BLaER1 (cell line): ENCODE measurements at regions not wholly inside any gene's neighbourhood (a gene's known extent, or its start where the extent isn't known, plus 50 kb on each side); places are given as distances from the start of the nearest gene placed in this dataset.
A peak's percentile ranks its signal among the peaks of the same experiment; 100 is the strongest.

ENCODE experiments used
- H3K27ac ChIP-seq: shearing (Covaris generic); formaldehyde crosslinking; 2 replicates; pipeline ENCODE4 v1.8.1; 2022
- H3K27me3 ChIP-seq: shearing (Covaris generic); formaldehyde crosslinking; 2 replicates; pipeline ENCODE4 v1.8.1; 2022
- H3K36me3 ChIP-seq: shearing (Covaris generic); formaldehyde crosslinking; 2 replicates; pipeline ENCODE4 v1.8.1; 2022
- H3K4me1 ChIP-seq: shearing (Covaris generic); formaldehyde crosslinking; 2 replicates; pipeline ENCODE4 v1.8.1; 2022
- H3K4me2 ChIP-seq: shearing (Covaris generic); formaldehyde crosslinking; 2 replicates; pipeline ENCODE4 v1.8.1; 2022
- H3K4me3 ChIP-seq: shearing (Covaris generic); formaldehyde crosslinking; 2 replicates; pipeline ENCODE4 v1.8.1; 2022
- H3K9ac ChIP-seq: shearing (Covaris generic); formaldehyde crosslinking; 2 replicates; pipeline ENCODE4 v1.8.1; 2022
- H3K9me3 ChIP-seq: shearing (Covaris generic); formaldehyde crosslinking; 2 replicates; pipeline ENCODE4 v1.8.1; 2022
- H4K20me1 ChIP-seq: shearing (Covaris generic); formaldehyde crosslinking; 2 replicates; pipeline ENCODE4 v1.8.1; 2022
- Cebpa-rat ChIP-seq: shearing (Covaris generic); IDR thresholded peaks from 2 replicates; pipeline ENCODE4 v1.8.1; 2022

DNA sequence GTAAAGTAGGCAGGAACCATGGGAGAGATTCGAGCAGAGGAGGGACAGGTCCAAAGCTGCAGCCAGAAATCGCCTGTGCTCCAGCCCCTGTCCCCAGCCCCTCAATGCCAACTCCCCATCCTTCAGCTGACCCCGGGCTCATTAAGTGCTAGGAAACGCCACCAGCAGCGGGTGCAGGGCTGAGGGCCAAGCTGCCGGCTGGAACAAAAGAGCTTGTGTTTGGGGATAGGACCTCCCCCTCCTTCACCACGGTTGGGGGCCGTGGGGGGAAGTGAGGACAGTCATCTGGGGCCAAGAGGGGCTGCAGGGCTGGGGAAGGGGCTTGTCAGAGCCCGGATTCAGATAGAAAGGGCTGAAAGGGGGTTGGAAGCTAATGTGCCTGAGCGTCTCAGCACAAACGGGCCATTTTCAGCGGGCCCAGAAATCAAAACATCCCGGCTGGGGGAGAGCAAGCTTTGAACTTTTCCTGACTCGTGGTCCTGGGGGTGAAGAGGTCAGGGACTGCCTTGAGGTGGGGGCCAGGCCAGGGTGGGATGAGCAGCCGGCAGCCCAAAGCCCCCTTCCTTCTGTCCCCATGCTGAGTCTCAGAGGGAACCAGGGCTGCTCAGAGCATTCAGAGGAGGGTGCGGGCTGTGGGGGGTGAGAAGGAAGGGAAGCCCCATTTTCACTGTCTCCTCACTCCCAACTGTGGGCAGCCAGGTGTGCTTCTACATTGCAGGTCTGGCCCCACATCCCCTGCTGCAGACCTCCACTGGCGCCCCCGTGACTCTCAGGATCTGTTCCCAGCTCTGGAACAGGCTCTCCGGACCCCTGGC lies 69.4 kb upstream of the DAB2IP start:
- H3K27ac ChIP-seq, result peak overlapping the region; percentile 85
- H3K36me3 ChIP-seq, result no peaks in the 10 kb centered on the region
- peak overlapping the region; percentile 33 for H3K4me3 ChIP-seq
- peak overlapping the region; percentile 74 for H3K4me2 ChIP-seq
- peak overlapping the region; percentile 65 for H3K9ac ChIP-seq
- no peak for TF ChIP-seq Cebpa-rat
- no peaks in the 10 kb centered on the region for H3K9me3 ChIP-seq
- H4K20me1 ChIP-seq, result no peaks in the 10 kb centered on the region
- H3K4me1 ChIP-seq, result peaks cover 43% of the 10 kb centered on the region
- no peaks in the 10 kb centered on the region for H3K27me3 ChIP-seq

GRCh38 chr9:121582641-121583040 lies 68.8 kb upstream of the DAB2IP start:
- Histone ChIP-seq H3K9ac (peak overlapping the region; percentile 65), H3K9me3 (no peaks in the 10 kb centered on the region), H3K36me3 (no peaks in the 10 kb centered on the region), H3K4me1 (peaks cover 41% of the 10 kb centered on the region), H3K27ac (peak overlapping the region; percentile 85), H3K4me3 (peak overlapping the region; percentile 33), H3K4me2 (peak overlapping the region; percentile 74), H3K27me3 (no peaks in the 10 kb centered on the region), H4K20me1 (no peaks in the 10 kb centered on the region)
- TF ChIP-seq Cebpa-rat, result no peak

DNA sequence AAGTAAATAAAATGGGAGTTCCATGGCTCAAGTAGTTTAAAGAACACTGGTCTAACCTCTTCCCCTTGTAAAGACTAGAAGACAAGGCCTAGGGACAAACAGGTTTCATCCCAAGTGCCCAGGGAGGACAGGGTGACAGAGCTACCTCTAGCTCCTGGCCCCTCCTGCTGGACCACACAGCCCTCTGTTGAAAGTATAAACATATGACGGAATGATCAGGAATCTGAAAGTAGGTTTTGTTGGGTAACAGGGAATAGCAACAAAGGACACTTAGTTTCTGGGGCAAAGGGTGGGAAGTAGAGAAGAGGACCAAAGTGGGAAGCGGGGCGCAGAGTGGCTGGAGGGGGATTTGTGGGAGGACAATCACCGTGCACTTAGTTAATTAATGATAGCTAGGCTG lies 67.0 kb upstream of the DAB2IP start:
- H3K9me3 ChIP-seq, result no peaks in the 10 kb centered on the region
- no peak for TF ChIP-seq Cebpa-rat
- H3K4me2 ChIP-seq, result no peak overlapping the region
- H3K27me3 ChIP-seq, result no peaks in the 10 kb centered on the region
- H3K9ac ChIP-seq, result no peak overlapping the region
- peaks cover 29% of the 10 kb centered on the region for H3K4me1 ChIP-seq
- H3K4me3 ChIP-seq, result no peak overlapping the region
- H3K36me3 ChIP-seq, result no peaks in the 10 kb centered on the region
- no peak overlapping the region for H3K27ac ChIP-seq
- H4K20me1 ChIP-seq, result no peaks in the 10 kb centered on the region

- no peak overlapping the region for H3K27ac ChIP-seq
- H3K4me2 ChIP-seq, result no peak overlapping the region
- no peaks in the 10 kb centered on the region for H3K36me3 ChIP-seq
- no peaks in the 10 kb centered on the region for H4K20me1 ChIP-seq
- peaks cover 5% of the 10 kb centered on the region for H3K4me1 ChIP-seq
- TF ChIP-seq Cebpa-rat, result no peak
- no peak overlapping the region for H3K9ac ChIP-seq
- H3K4me3 ChIP-seq, result no peak overlapping the region
- no peaks in the 10 kb centered on the region for H3K9me3 ChIP-seq
- no peaks in the 10 kb centered on the region for H3K27me3 ChIP-seq
Measured at GRCh38 chr9:121587863-121588262, 63.6 kb upstream of the DAB2IP start.

- TF ChIP-seq Cebpa-rat, result no peak
- Histone ChIP-seq H3K9ac (no peak overlapping the region), H3K9me3 (no peaks in the 10 kb centered on the region), H3K4me1 (no peaks in the 10 kb centered on the region), H3K4me2 (no peak overlapping the region), H3K27ac (no peak overlapping the region), H4K20me1 (no peaks in the 10 kb centered on the region), H3K27me3 (no peaks in the 10 kb centered on the region), H3K36me3 (no peaks in the 10 kb centered on the region), H3K4me3 (no peak overlapping the region)
Measured at GRCh38 chr9:121589986-121590385, 61.4 kb upstream of the DAB2IP start.

- H3K4me2 ChIP-seq, result no peak overlapping the region
- H3K4me1 ChIP-seq, result no peaks in the 10 kb centered on the region
- H4K20me1 ChIP-seq, result no peaks in the 10 kb centered on the region
- no peak overlapping the region for H3K4me3 ChIP-seq
- no peak overlapping the region for H3K9ac ChIP-seq
- peaks cover 8% of the 10 kb centered on the region for H3K9me3 ChIP-seq
- no peak for TF ChIP-seq Cebpa-rat
- H3K27ac ChIP-seq, result no peak overlapping the region
- H3K36me3 ChIP-seq, result no peaks in the 10 kb centered on the region
- peaks cover 1% of the 10 kb centered on the region for H3K27me3 ChIP-seq
Measured at GRCh38 chr9:121592265-121592664, 59.2 kb upstream of the DAB2IP start.

GRCh38 chr9:121593066-121593465 lies 58.4 kb upstream of the DAB2IP start:
- Histone ChIP-seq H3K9me3 (peaks cover 16% of the 10 kb centered on the region), H3K4me1 (no peaks in the 10 kb centered on the region), H3K27me3 (peaks cover 9% of the 10 kb centered on the region), H3K36me3 (no peaks in the 10 kb centered on the region), H3K4me3 (no peak overlapping the region), H3K9ac (no peak overlapping the region), H3K4me2 (no peak overlapping the region), H4K20me1 (no peaks in the 10 kb centered on the region), H3K27ac (no peak overlapping the region)
- no peak for TF ChIP-seq Cebpa-rat

GRCh38 chr9:121596515-121596914 lies 54.9 kb upstream of the DAB2IP start:
- H3K9me3 ChIP-seq, result peaks cover 27% of the 10 kb centered on the region
- H3K9ac ChIP-seq, result no peak overlapping the region
- H3K36me3 ChIP-seq, result 0 out of 2 replicates have a peak, but pooled peaks cover 5% of the 10 kb centered on the region
- H3K4me3 ChIP-seq, result no peak overlapping the region
- no peak for TF ChIP-seq Cebpa-rat
- no peak overlapping the region for H3K27ac ChIP-seq
- no peak overlapping the region for H3K4me2 ChIP-seq
- H4K20me1 ChIP-seq, result no peaks in the 10 kb centered on the region
- peaks cover 19% of the 10 kb centered on the region for H3K4me1 ChIP-seq
- peaks cover 44% of the 10 kb centered on the region for H3K27me3 ChIP-seq

DNA sequence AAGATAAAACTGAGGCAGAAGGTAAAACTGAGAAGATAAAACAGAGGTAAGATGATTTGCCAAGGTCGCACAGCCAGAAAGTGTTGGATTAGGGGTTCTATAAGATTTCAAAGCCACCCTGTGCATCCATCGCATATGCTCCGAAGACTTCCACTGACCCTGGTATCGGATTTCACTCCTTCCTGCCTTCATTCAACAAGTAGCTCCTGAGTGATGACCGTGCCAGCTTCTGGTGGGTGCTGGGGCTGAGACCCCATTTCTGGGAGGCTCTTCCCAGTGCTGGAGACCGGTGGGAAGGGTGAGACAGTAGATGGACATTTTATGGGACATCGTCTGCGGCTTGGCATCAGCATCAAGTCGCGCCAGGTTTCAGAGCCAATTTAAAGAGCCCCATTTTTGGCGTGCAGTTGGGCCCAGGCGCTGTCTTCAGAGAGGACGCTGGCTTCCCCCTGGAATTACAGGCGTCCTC lies 53.7 kb upstream of the DAB2IP start:
- Histone ChIP-seq H3K27ac (no peak overlapping the region), H3K9ac (no peak overlapping the region), H4K20me1 (no peaks in the 10 kb centered on the region), H3K4me1 (peaks cover 19% of the 10 kb centered on the region), H3K4me3 (no peak overlapping the region), H3K36me3 (0 out of 2 replicates have a peak, but pooled peaks cover 5% of the 10 kb centered on the region), H3K9me3 (peaks cover 27% of the 10 kb centered on the region), H3K4me2 (no peak overlapping the region), H3K27me3 (peaks cover 52% of the 10 kb centered on the region)
- TF ChIP-seq Cebpa-rat, result no peak

GRCh38 chr9:121598167-121598964 lies 53.1 kb upstream of the DAB2IP start:
- no peak overlapping the region for H3K27ac ChIP-seq
- H3K36me3 ChIP-seq, result 0 out of 2 replicates have a peak, but pooled peaks cover 5% of the 10 kb centered on the region
- TF ChIP-seq Cebpa-rat, result no peak
- H3K27me3 ChIP-seq, result peaks cover 52% of the 10 kb centered on the region
- no peaks in the 10 kb centered on the region for H4K20me1 ChIP-seq
- H3K4me2 ChIP-seq, result no peak overlapping the region
- peaks cover 27% of the 10 kb centered on the region for H3K9me3 ChIP-seq
- peaks cover 21% of the 10 kb centered on the region for H3K4me1 ChIP-seq
- H3K4me3 ChIP-seq, result peak overlapping the region; percentile 22; the same call in 1 of the 2 replicates
- H3K9ac ChIP-seq, result no peak overlapping the region
